Activated T-helper 1 cell treated with anti-CD3 and anti-CD28 coated beads, Interleukin-12 subunit alpha, Interleukin-12 subunit beta, Interleukin-2, Interleukin-4 antibody, amounts not matched to agents 30 ng/mL and 10 ng/mL and 1 ng/mL, durations not matched to agents 14 hours and 24 hours and 36 hours (primary cell): ENCODE measurements at regions not wholly inside any gene's neighbourhood (a gene's known extent, or its start where the extent isn't known, plus 50 kb on each side); places are given as distances from the start of the nearest gene placed in this dataset.
"Not testable (repeated sequence)": the region's sequence is repeated elsewhere in the genome, so short reads cannot be mapped to it uniquely, and the experiment has no call there.

Source experiments
- DNase-seq: peaks from one replicate; pipeline ENCODE4 v3.0.0; 2021; ENCODE audit warnings: low spot score
- H3K27ac Mint-ChIP-seq: one replicate; pipeline ENCODE4 v1.8.0; 2021; ENCODE audit warnings: mild to moderate bottlenecking, mixed read lengths
- H3K27me3 Mint-ChIP-seq: one replicate; pipeline ENCODE4 v1.8.0; 2022; ENCODE audit warnings: mild to moderate bottlenecking, moderate library complexity, mixed read lengths; ENCODE audit not compliant: insufficient read depth
- H3K36me3 Mint-ChIP-seq: one replicate; pipeline ENCODE4 v1.8.0; 2021; ENCODE audit warnings: low read depth, mixed read lengths
- H3K4me1 Mint-ChIP-seq: one replicate; pipeline ENCODE4 v1.8.0; 2021; ENCODE audit warnings: low read depth, mixed read lengths
- H3K4me3 Mint-ChIP-seq: one replicate; pipeline ENCODE4 v1.8.0; 2021; ENCODE audit warnings: mild to moderate bottlenecking, moderate library complexity, mixed read lengths
- H3K9me3 Mint-ChIP-seq: one replicate; pipeline ENCODE4 v1.8.0; 2021; ENCODE audit warnings: mixed read lengths
- intact Hi-C: fragments of 100-400 bp; cut with micrococcal nuclease; formaldehyde crosslinking; loops from one replicate; pipeline ENCODE4 v1.15.1; 2024

DNA sequence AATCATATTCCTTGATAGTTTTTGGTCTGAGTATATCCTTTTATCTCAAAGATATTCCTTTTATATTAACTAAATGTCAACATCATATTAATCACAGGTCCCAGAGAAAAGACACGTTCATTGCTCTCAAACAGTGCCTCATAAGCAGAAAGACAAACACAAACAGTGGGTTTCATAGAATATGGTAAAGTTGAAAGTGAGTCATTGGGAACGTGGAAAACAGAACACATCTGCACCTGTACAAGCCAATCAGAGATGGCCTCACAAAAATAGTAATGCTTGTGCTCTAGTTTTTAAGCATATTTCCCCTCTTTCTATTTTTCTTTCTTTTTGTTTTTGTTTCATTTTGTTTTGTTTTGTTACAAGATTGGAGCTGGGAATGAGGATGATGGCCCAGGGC is 328.4 kb upstream of the MAP2 start:
- Mint-ChIP-seq H3K4me1 (no peaks in the 10 kb centered on the region), H3K27me3 (no peaks in the 10 kb centered on the region), H3K27ac (no peak overlapping the region), H3K36me3 (no peaks in the 10 kb centered on the region), H3K9me3 (no peaks in the 10 kb centered on the region), H3K4me3 (no peak overlapping the region)
- DNase-seq = no peak
- intact Hi-C loops = no loop called here

DNA sequence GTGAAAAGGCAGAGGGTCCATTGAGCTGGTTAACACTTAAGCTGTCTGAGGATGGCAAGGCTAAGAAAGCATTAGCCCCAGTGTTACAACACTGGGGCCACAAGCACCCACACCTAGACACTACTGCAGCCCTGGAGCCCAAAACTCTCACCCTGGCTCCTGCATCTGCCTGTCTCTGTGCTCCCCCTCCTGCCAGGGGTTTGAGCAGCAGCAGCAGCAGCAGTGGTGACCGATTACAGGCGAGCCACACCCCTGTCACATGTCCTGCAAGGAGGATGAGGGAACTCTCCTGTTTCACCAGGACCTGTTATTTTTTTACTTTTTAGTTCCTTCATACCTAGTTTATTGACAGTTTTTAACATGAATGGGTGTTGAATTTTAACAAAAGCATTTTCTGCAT is 326.7 kb upstream of the MAP2 start:
- H3K4me3 Mint-ChIP-seq = no peak overlapping the region
- intact Hi-C loops = no loop called here
- H3K27ac Mint-ChIP-seq = no peak overlapping the region
- DNase-seq = no peak
- H3K27me3 Mint-ChIP-seq = no peaks in the 10 kb centered on the region
- no peaks in the 10 kb centered on the region for H3K36me3 Mint-ChIP-seq
- H3K9me3 Mint-ChIP-seq = no peaks in the 10 kb centered on the region
- H3K4me1 Mint-ChIP-seq = no peaks in the 10 kb centered on the region

- H3K9me3 Mint-ChIP-seq = no peaks in the 10 kb centered on the region
- H3K4me1 Mint-ChIP-seq = no peaks in the 10 kb centered on the region
Measured at GRCh38 chr2:209102319-209102718, 321.5 kb upstream of the MAP2 start.

DNA sequence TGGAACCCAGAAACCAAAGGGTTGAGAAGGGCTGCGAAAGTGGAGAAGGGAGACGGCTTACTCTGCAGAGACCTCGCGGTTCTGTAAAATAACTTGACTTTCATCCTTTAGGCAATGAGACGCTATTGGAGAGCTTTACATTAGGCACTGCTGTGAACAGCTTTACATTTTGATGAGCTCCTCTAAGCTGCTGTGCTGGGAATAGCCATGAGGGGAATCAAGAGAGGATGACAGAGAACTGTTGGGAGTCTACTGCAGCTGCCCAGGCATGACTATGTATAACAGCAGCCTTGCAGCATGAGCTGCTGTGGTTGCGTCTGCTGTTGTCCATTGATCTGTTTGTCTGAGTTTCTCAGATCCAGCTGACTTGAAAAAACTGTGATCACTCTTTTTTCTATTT is 310.8 kb upstream of the MAP2 start:
- H3K36me3 Mint-ChIP-seq = no peaks in the 10 kb centered on the region
- no peak for DNase-seq
- intact Hi-C loops = no loop called here
- H3K9me3 Mint-ChIP-seq = no peaks in the 10 kb centered on the region
- H3K4me3 Mint-ChIP-seq = no peak overlapping the region
- no peaks in the 10 kb centered on the region for H3K27me3 Mint-ChIP-seq
- no peaks in the 10 kb centered on the region for H3K4me1 Mint-ChIP-seq
- no peak overlapping the region for H3K27ac Mint-ChIP-seq

More at GRCh38 chr2:209102319-209102718, 321.5 kb upstream of the MAP2 start:
- no peak for DNase-seq
- Mint-ChIP-seq H3K4me3 (no peak overlapping the region), H3K27me3 (no peaks in the 10 kb centered on the region), H3K36me3 (no peaks in the 10 kb centered on the region), H3K27ac (no peak overlapping the region)
- intact Hi-C loops = no loop called here

DNA sequence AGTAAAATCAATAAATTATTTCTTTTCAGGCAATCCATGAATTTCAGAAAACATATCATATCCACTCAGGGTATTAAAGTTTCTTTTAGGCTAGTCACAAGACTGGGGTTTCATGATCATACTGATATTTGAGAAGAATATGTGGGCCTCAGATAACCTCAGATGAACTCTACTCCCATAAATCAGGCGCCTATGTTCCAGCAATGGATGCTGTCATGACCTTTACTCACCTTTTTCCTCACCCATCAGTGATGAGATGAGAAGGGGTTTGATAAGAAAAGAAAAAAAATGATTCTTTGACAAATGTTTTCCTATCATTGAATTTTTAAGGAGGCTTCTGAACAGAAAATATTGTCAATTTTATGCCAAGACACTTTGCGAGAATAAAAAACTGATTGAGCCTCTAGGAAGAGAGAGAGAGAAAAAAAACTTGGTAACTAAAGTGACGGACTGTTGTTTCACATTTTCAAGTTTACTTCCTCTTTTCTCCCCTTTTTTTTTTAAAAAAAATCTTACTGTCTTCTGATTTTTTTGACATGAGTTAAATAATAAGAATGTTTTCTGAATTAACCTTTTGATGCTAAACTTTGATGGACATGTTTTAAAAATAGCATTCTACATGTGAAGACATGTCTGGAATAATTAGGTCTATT is 309.1 kb upstream of the MAP2 start:
- Mint-ChIP-seq H3K27me3 (no peaks in the 10 kb centered on the region), H3K4me1 (no peaks in the 10 kb centered on the region), H3K4me3 (no peak overlapping the region), H3K36me3 (no peaks in the 10 kb centered on the region), H3K27ac (no peak overlapping the region), H3K9me3 (no peaks in the 10 kb centered on the region)
- intact Hi-C loops = no loop called here
- no peak for DNase-seq

DNA sequence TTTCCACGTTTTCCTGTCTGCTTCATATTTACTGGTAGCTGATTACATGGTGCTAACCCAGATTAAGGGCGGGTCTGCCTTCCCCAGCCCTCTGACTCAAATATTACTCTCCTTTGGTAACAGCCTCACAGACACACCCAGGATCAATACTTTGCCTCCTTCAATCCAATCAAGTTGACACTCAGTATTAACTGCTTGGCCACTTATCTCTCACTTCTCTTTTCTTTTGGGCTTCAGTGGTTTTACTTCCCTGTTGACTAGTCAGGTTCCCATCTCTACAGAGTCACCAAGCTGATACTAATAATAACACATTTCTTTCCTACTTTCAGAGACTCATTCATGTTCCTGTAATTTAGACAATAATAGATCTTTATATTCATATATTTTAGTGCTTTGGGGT is 302.2 kb upstream of the MAP2 start:
- H3K4me1 Mint-ChIP-seq = no peaks in the 10 kb centered on the region
- no peak overlapping the region for H3K27ac Mint-ChIP-seq
- intact Hi-C loops = no loop called here
- no peak for DNase-seq
- no peak overlapping the region for H3K4me3 Mint-ChIP-seq
- H3K9me3 Mint-ChIP-seq = no peaks in the 10 kb centered on the region
- H3K27me3 Mint-ChIP-seq = no peaks in the 10 kb centered on the region
- H3K36me3 Mint-ChIP-seq = no peaks in the 10 kb centered on the region

DNA sequence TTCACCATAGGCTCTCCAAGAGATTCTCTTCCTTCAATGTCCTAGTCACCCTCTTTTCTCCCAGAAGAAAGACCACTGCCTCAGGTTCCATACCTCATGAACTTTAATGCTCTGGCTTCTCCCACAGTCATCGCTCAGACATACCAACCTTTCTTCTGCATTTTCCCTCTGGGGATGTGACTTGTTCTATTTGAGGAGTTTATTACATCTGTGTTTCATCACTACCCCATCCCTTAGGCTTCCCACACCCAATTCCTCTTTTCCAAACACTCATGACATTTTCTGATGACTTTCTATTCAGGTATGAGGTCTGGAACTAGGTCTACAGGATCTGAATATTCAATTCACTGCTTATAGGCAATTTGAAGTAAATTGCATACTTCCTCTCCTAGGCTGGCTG is 298.6 kb upstream of the MAP2 start:
- DNase-seq = no peak
- no peaks in the 10 kb centered on the region for H3K27me3 Mint-ChIP-seq
- intact Hi-C loops = no loop called here
- no peaks in the 10 kb centered on the region for H3K4me1 Mint-ChIP-seq
- H3K4me3 Mint-ChIP-seq = no peak overlapping the region
- H3K9me3 Mint-ChIP-seq = no peaks in the 10 kb centered on the region
- H3K27ac Mint-ChIP-seq = no peak overlapping the region
- H3K36me3 Mint-ChIP-seq = no peaks in the 10 kb centered on the region

DNA sequence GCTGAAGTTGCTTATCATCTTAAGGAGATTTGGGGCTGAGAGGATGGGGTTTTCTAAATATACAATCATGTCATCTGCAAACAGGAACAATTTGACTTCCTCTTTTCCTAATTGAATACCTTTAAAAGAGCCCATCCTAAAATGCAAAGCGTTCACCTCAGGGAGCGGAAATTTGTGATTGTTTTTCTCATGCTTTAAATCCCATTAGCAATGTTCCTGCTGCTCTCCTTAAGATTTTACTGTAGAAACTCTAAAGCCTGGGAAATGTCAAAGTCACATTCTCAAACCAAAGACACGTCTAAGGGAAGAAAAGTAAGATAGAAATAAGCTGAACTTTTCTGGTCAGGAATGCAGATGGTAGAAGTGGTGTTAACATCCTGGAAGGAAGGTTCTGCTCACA is 285.8 kb upstream of the MAP2 start:
- Mint-ChIP-seq H3K27ac (no peak overlapping the region), H3K9me3 (peaks cover 4% of the 10 kb centered on the region), H3K4me1 (no peaks in the 10 kb centered on the region), H3K27me3 (no peaks in the 10 kb centered on the region), H3K36me3 (no peaks in the 10 kb centered on the region), H3K4me3 (no peak overlapping the region)
- intact Hi-C loops = no loop called here
- DNase-seq = no peak

DNA sequence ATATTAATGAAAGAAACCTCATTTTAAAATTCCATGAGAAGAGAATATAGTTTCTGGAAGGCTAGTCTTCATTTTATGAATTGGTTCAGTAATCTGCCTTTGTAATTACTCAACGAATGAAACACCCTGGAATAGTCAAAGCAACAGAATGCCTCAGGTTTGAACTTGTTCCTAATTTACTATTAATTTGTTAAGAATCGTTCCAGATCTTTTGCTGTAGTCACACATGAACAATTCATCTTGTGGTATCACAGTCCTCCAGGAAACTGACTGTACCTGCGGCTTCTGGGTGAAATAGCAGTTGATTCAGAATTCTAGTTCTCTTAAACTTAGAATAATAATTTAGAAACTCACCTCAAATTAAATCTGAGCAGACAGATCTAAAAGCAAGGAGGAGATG is 282.7 kb upstream of the MAP2 start:
- intact Hi-C loops = no loop called here
- Mint-ChIP-seq H3K27me3 (no peaks in the 10 kb centered on the region), H3K36me3 (no peaks in the 10 kb centered on the region), H3K9me3 (peaks cover 4% of the 10 kb centered on the region), H3K27ac (no peak overlapping the region), H3K4me3 (no peak overlapping the region), H3K4me1 (no peaks in the 10 kb centered on the region)
- DNase-seq = no peak

GRCh38 chr2:209141818-209142217 is 282.0 kb upstream of the MAP2 start:
- H3K27me3 Mint-ChIP-seq = no peaks in the 10 kb centered on the region
- no peak for DNase-seq
- no peak overlapping the region for H3K27ac Mint-ChIP-seq
- H3K9me3 Mint-ChIP-seq = peaks cover 4% of the 10 kb centered on the region
- H3K36me3 Mint-ChIP-seq = no peaks in the 10 kb centered on the region
- no peaks in the 10 kb centered on the region for H3K4me1 Mint-ChIP-seq
- intact Hi-C loops = no loop called here
- H3K4me3 Mint-ChIP-seq = no peak overlapping the region

GRCh38 chr2:209145220-209145691 is 278.6 kb upstream of the MAP2 start:
- H3K36me3 Mint-ChIP-seq, intact Hi-C loops, DNase-seq, H3K9me3 Mint-ChIP-seq, H3K4me3 Mint-ChIP-seq, H3K27ac Mint-ChIP-seq, H3K27me3 Mint-ChIP-seq, H3K4me1 Mint-ChIP-seq: not testable (repeated sequence)

DNA sequence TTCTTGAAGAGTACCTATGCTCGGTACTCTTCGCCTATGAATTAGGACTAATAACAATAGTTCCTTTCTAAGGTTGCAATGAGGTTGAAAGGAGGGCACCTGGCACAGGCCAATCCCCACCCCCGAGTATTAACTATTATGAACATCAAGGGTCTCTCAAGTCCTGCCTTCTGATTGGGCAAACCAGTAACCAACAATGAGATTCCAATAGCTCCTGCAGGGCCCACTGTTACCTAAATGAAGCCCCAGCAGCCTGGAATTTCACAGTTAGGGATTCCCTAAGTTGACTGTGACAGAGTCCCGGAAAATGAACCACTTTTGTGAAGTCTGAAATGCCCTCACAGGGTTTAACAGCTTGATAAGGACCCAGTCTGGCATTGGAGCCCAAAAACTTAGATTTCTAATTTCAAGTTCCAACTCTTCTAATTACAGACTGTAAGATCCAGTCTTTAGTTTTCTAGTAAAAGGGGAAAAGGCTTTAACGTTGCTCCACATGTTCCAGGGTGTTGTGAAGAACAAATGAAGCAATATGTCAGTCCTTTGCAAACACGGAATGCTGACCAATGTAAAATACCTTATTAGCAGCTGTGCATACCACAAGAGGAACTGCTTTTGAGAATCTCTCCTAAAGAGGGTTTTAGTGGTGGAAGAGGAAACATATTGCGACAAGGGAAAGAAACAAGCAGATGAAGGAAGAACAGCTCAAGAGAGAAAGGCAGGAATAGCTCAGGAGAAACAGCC is 277.7 kb upstream of the MAP2 start:
- no peaks in the 10 kb centered on the region for H3K27me3 Mint-ChIP-seq
- intact Hi-C loops = no loop called here
- no peaks in the 10 kb centered on the region for H3K4me1 Mint-ChIP-seq
- H3K36me3 Mint-ChIP-seq = no peaks in the 10 kb centered on the region
- no peak for DNase-seq
- H3K4me3 Mint-ChIP-seq = no peak overlapping the region
- no peaks in the 10 kb centered on the region for H3K9me3 Mint-ChIP-seq
- H3K27ac Mint-ChIP-seq = no peak overlapping the region

DNA sequence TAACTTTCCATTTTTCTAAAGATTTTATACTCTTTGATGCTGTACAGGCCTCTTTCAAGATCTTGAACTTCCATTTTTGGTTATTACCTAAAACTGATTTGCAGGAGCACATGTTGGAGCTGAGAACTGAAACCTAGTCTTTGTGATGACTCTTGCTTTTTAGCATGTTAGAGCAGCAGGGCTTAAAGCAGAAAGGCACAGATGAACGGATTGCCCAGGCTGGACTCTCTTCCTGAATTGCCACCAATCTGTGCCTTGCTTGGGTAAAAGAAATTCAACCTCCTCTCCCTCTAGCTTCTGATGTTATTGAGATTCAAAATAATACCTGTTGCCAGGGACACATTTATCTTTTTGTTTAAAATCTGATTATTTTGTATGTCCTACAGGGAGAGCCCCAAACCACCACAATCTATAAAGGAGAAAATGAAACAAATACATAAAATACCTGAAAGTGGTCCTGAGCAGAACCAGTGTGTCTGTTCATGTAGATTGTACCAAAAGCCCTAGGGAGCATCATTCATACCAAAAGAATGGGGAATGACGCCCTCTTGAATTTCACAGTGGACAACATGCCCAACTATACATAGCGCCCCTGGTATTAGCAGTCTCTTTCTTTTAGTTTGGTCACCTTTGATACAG is 277.0 kb upstream of the MAP2 start:
- H3K4me3 Mint-ChIP-seq = no peak overlapping the region
- no peaks in the 10 kb centered on the region for H3K9me3 Mint-ChIP-seq

More for the DNA sequence above, 277.0 kb upstream of the MAP2 start:
- H3K4me1 Mint-ChIP-seq = no peaks in the 10 kb centered on the region
- no peaks in the 10 kb centered on the region for H3K27me3 Mint-ChIP-seq
- H3K27ac Mint-ChIP-seq = no peak overlapping the region
- no peak for DNase-seq
- H3K36me3 Mint-ChIP-seq = no peaks in the 10 kb centered on the region
- intact Hi-C loops = no loop called here
